Right atrium auricular region (tissue), 2 donors: ENCODE measurements at regions not wholly inside any gene's neighbourhood (a gene's known extent, or its start where the extent isn't known, plus 50 kb on each side); places are given as distances from the start of the nearest gene placed in this dataset.

Experiments used
- DNase-seq: peaks from one replicate; pipeline ENCODE4 v3.0.0-alpha.2; 2019; ENCODE audit warnings: low spot score
- H3K27ac ChIP-seq, 2 donors: fragments of 200-600 bp; sonication (generic); 1 replicate in 1 of 2; 2 replicates in 1 of 2; pipeline ENCODE4 v1.5.1; 2016 to 2019
- H3K27me3 ChIP-seq, 2 donors: fragments of 200-600 bp; sonication (generic); one replicate each; pipeline versions ENCODE4 v1.5.1 to v1.6.0; 2017 to 2019
- H3K36me3 ChIP-seq: fragments of 200-600 bp; sonication (generic); one replicate; pipeline ENCODE4 v1.5.1; 2016
- H3K4me1 ChIP-seq, 2 donors: fragments of 200-600 bp; sonication (generic); one replicate each; pipeline versions ENCODE4 v1.5.1 to v1.6.0; 2017 to 2019
- H3K4me3 ChIP-seq, 2 donors: fragments of 200-600 bp; sonication (generic); 1 replicate in 1 of 2; 2 replicates in 1 of 2; pipeline ENCODE4 v1.5.1; 2017 to 2019; ENCODE audit warnings: mild to moderate bottlenecking in 1 of 2, moderate library complexity in 1 of 2
- H3K9me3 ChIP-seq, 2 donors: fragments of 200-600 bp; sonication (generic); one replicate each; pipeline ENCODE4 v1.5.1; 2019
- CTCF ChIP-seq, 2 donors: fragments of 200-600 bp; sonication (generic); IDR thresholded peaks; one replicate each; pipeline ENCODE4 v1.5.1; 2019; ENCODE audit warnings: antibody characterized with exemption in 2 of 2

- H3K36me3 ChIP-seq = no peaks in the 10 kb centered on the region
Measured at GRCh38 chr3:23666818-23667217, 138.9 kb upstream of the UBE2E1 start.

GRCh38 chr3:23667536-23668429, 138.0 kb upstream of the UBE2E1 start:
- no peak for DNase-seq
- no peak overlapping the region for H3K4me3 ChIP-seq
- H3K27ac ChIP-seq = no peak overlapping the region
- H3K4me1 ChIP-seq = peaks cover 0 to 10% of the 10 kb centered on the region in 2 donors
- no peaks in the 10 kb centered on the region for H3K27me3 ChIP-seq
- no peaks in the 10 kb centered on the region for H3K9me3 ChIP-seq
- H3K36me3 ChIP-seq = no peaks in the 10 kb centered on the region
- no peak for TF ChIP-seq CTCF (IDR thresholded peaks at IDR 0.05)

More at GRCh38 chr3:23666818-23667217, 138.9 kb upstream of the UBE2E1 start:
- Histone ChIP-seq H3K27me3 (no peaks in the 10 kb centered on the region), H3K4me1 (peaks cover 0 to 6% of the 10 kb centered on the region in 2 donors), H3K4me3 (no peak overlapping the region), H3K27ac (no peak overlapping the region), H3K9me3 (no peaks in the 10 kb centered on the region)
- no peak for DNase-seq
- TF ChIP-seq CTCF (IDR thresholded peaks at IDR 0.05) = no peak

- Histone ChIP-seq H3K27me3 (no peaks in the 10 kb centered on the region), H3K27ac (no peak overlapping the region), H3K9me3 (no peaks in the 10 kb centered on the region), H3K4me1 (peaks cover 0 to 10% of the 10 kb centered on the region in 2 donors), H3K4me3 (no peak overlapping the region), H3K36me3 (no peaks in the 10 kb centered on the region)
- no peak for DNase-seq
- no peak for TF ChIP-seq CTCF (IDR thresholded peaks at IDR 0.05)
Measured at GRCh38 chr3:23668430-23668904, 137.3 kb upstream of the UBE2E1 start.

- no peaks in the 10 kb centered on the region for H3K27me3 ChIP-seq
- no peak for TF ChIP-seq CTCF (IDR thresholded peaks at IDR 0.05)
- no peaks in the 10 kb centered on the region for H3K36me3 ChIP-seq
- H3K4me1 ChIP-seq = peaks cover 0 to 10% of the 10 kb centered on the region in 2 donors
- no peak overlapping the region for H3K27ac ChIP-seq
- no peaks in the 10 kb centered on the region for H3K9me3 ChIP-seq
- H3K4me3 ChIP-seq = no peak overlapping the region
- DNase-seq = no peak
Measured at GRCh38 chr3:23669541-23670255, 136.1 kb upstream of the UBE2E1 start.

GRCh38 chr3:23671851-23672589, 133.7 kb upstream of the UBE2E1 start:
- no peak for DNase-seq
- no peaks in the 10 kb centered on the region for H3K36me3 ChIP-seq
- TF ChIP-seq CTCF (IDR thresholded peaks at IDR 0.05) = no peak
- no peak overlapping the region for H3K27ac ChIP-seq
- no peaks in the 10 kb centered on the region for H3K27me3 ChIP-seq
- H3K4me3 ChIP-seq = peak overlapping the region; percentile 12 to 45
- H3K4me1 ChIP-seq = peaks cover 0 to 10% of the 10 kb centered on the region in 2 donors
- H3K9me3 ChIP-seq = no peaks in the 10 kb centered on the region
